Gastroesophageal sphincter (tissue), 4 donors: ENCODE measurements at regions not wholly inside any gene's neighbourhood (a gene's known extent, or its start where the extent isn't known, plus 50 kb on each side); places are given as distances from the start of the nearest gene placed in this dataset.

Experiments used
- ATAC-seq: fragments of 150-250 bp; one replicate; pipeline ENCODE4 v1.9.1; 2016; ENCODE audit warnings: mild to moderate bottlenecking, moderate library complexity
- H3K27ac ChIP-seq, 4 donors: fragments of 200-600 bp; sonication (generic) in 3 of 4; 1 replicate in 3 of 4; 2 replicates in 1 of 4; pipeline ENCODE4 v1.5.1; 2016 to 2019
- H3K27me3 ChIP-seq: fragments of 200-600 bp; sonication (generic); one replicate; pipeline ENCODE4 v1.5.1; 2019
- H3K36me3 ChIP-seq, 2 donors: fragments of 200-600 bp; sonication (generic); one replicate each; pipeline ENCODE4 v1.5.1; 2019; ENCODE audit warnings: control low read depth in 1 of 2
- H3K4me1 ChIP-seq, 3 donors: fragments of 200-600 bp; sonication (generic); 1 replicate in 2 of 3; 2 replicates in 1 of 3; pipeline ENCODE4 v1.5.1; 2016 to 2019; ENCODE audit warnings: control low read depth in 2 of 3
- H3K4me3 ChIP-seq, 2 donors: fragments of 200-600 bp; sonication (generic); one replicate each; pipeline ENCODE4 v1.5.1; 2019; ENCODE audit warnings: mild to moderate bottlenecking in 1 of 2, moderate library complexity in 1 of 2
- H3K9me3 ChIP-seq, 3 donors: fragments of 200-600 bp; sonication (generic); one replicate each; pipeline ENCODE4 v1.5.1; 2017 to 2019; ENCODE audit warnings: control low read depth in 2 of 3
- EP300 ChIP-seq: sonication (generic); formaldehyde crosslinking; IDR thresholded peaks from one replicate; pipeline ENCODE4 v1.6.1; 2017; ENCODE audit warnings: antibody characterized with exemption, mild to moderate bottlenecking
- POLR2A ChIP-seq, 2 donors: fragments of 450-650 bp; IDR thresholded peaks; one replicate each; pipeline ENCODE4 v1.6.1; 2017; ENCODE audit warnings: antibody characterized with exemption in 2 of 2, mild to moderate bottlenecking in 2 of 2, moderate library complexity in 1 of 2
- POLR2AphosphoS5 ChIP-seq: sonication (generic); formaldehyde crosslinking; IDR thresholded peaks from one replicate; pipeline ENCODE4 v1.6.1; 2017; ENCODE audit warnings: antibody characterized with exemption
- WGBS, 2 donors: methylation state at CpG; one replicate each; pipeline ENCODE4 v1.1.5; 2018; ENCODE audit warnings: low coverage in 1 of 2; 5-methylcytosine and 5-hydroxymethylcytosine counted together
- TF ChIP-seq, protein P1 (sequence below), 4 experiments: fragments of 200-600 bp in 2 of 4; fragments of 450-650 bp in 2 of 4; sonication (generic) in 1 of 4; IDR thresholded peaks; one replicate each; pipeline ENCODE4 v1.5.1; 2017 to 2019; ENCODE audit warnings: antibody characterized with exemption in 4 of 4, mild to moderate bottlenecking in 2 of 4, moderate library complexity in 2 of 4

DNA sequence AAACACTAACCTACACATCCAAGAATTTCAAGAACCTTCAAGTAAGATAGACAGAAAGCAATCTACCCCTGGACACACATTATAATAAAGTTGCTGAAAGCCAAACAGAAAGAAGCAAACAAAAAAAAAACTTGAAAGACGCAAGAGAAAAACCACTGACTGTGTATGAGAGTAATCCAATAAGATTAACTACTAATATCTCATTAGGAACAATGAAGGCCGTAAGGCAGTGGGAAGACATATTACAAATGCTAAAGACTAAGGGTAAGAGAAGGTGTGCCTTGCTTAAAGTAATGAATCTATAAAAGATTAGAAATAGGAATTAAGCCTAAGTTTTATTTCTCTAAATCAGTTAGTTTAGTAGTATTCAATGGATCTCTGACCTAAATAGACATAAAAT lies 1109.1 kb downstream of the JRKL start:
- H3K4me3 ChIP-seq, result no peak overlapping the region
- 95% methylated on average over 2 of the region's 2 CpGs for WGBS, 2 donors
- H3K27me3 ChIP-seq, result no peaks in the 10 kb centered on the region
- no peak overlapping the region for H3K27ac ChIP-seq
- no peaks in the 10 kb centered on the region for H3K9me3 ChIP-seq
- H3K36me3 ChIP-seq, result no peaks in the 10 kb centered on the region
- no peak for TF ChIP-seq POLR2A (IDR thresholded peaks at IDR 0.05)
- no peak for TF ChIP-seq EP300
- TF ChIP-seq POLR2AphosphoS5, result no peak
- TF ChIP-seq, protein P1, sequence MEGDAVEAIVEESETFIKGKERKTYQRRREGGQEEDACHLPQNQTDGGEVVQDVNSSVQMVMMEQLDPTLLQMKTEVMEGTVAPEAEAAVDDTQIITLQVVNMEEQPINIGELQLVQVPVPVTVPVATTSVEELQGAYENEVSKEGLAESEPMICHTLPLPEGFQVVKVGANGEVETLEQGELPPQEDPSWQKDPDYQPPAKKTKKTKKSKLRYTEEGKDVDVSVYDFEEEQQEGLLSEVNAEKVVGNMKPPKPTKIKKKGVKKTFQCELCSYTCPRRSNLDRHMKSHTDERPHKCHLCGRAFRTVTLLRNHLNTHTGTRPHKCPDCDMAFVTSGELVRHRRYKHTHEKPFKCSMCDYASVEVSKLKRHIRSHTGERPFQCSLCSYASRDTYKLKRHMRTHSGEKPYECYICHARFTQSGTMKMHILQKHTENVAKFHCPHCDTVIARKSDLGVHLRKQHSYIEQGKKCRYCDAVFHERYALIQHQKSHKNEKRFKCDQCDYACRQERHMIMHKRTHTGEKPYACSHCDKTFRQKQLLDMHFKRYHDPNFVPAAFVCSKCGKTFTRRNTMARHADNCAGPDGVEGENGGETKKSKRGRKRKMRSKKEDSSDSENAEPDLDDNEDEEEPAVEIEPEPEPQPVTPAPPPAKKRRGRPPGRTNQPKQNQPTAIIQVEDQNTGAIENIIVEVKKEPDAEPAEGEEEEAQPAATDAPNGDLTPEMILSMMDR (IDR thresholded peaks at IDR 0.05), result no peak
- ATAC-seq, result no peak
- no peaks in the 10 kb centered on the region for H3K4me1 ChIP-seq

DNA sequence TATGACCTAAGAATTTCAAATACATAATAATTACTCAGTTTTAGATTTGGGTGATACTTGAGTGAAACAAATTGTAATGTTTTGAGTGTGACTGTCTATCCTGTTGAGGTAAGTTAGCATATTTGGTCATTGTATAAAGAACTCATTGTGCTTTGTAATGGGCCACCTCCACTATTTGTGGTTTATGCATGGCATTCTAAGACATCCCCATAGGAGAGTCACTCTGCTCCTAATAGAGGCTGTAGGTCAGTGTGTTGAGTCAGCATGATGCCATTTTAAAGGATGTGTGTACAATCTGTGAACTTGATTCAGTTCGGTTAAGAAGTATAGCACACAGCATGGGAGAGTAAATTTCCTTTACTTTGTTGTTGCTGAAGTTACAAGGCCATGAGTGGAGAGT lies 1112.4 kb downstream of the JRKL start:
- no peak for ATAC-seq
- Histone ChIP-seq H3K4me3 (no peak overlapping the region), H3K4me1 (no peaks in the 10 kb centered on the region), H3K27me3 (no peaks in the 10 kb centered on the region), H3K27ac (no peak overlapping the region), H3K36me3 (no peaks in the 10 kb centered on the region), H3K9me3 (no peaks in the 10 kb centered on the region)
- WGBS, 2 donors, result 67 to 91% methylated on average over 1 of the region's 1 CpG
- no peak for TF ChIP-seq POLR2AphosphoS5
- no peak for TF ChIP-seq POLR2A (IDR thresholded peaks at IDR 0.05)
- TF ChIP-seq, protein P1 (IDR thresholded peaks at IDR 0.05), result no peak
- TF ChIP-seq EP300, result no peak

DNA sequence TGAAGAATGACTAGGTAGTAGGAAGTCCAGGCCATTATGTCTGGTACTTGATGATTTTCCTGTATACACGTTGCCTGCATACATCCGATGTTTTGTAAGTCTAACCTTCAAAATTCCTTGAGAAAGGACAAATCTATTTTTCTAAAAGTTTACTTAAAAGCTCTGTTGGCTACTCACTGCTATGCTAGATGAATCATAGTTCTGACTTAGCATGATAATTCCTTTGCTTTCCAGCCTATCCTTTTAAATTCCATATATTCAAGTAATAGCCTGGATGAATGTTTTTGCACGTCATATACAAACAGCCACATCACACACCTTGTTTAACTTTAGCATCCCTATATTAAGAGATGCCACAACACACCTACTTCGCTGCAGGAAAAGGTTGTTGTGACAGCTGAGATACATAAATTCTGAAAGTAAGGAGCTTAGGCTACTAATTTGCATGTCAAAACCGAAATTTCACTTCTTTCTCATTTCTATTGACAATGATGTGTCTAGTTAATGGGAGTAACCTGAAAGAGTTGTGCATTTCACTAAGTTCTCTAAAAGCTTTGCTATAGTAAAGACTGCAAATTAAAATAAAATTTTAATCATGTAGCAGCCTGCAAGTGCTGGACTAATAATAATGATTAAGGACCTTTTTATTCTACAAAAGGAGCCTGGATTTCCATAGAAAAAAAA lies 1116.4 kb downstream of the JRKL start:
- H3K4me3 ChIP-seq, result no peak overlapping the region
- H3K27ac ChIP-seq, result no peak overlapping the region
- H3K9me3 ChIP-seq, result no peaks in the 10 kb centered on the region
- 48 to 52% methylated on average over 5 of the region's 5 CpGs for WGBS, 2 donors
- H3K4me1 ChIP-seq, result no peaks in the 10 kb centered on the region
- no peaks in the 10 kb centered on the region for H3K36me3 ChIP-seq
- ATAC-seq, result no peak
- TF ChIP-seq, protein P1 (IDR thresholded peaks at IDR 0.05), result no peak
- no peak for TF ChIP-seq POLR2A (IDR thresholded peaks at IDR 0.05)
- TF ChIP-seq EP300, result no peak
- no peak for TF ChIP-seq POLR2AphosphoS5
- H3K27me3 ChIP-seq, result no peaks in the 10 kb centered on the region

DNA sequence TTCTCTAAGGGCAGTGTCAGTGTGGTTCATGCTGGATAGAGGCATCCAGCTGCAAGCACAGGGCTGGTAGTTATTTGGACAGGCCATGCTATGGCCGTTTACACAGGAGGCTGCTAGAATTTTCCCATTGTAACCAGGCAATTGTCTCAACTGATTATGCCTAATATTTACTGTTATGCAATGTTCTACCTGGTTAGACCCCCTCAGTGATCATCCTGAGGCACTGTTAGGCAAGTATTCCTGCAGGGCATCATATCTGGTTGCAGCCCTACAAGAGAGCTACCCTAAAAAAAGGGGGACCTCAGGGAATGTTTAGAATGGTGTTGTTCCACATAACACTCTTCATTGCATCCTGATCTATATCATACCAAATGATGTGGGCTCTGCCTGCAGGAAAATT lies 1124.6 kb downstream of the JRKL start:
- WGBS, 2 donors, result 55 to 100% methylated on average over 1 of the region's 1 CpG

DNA sequence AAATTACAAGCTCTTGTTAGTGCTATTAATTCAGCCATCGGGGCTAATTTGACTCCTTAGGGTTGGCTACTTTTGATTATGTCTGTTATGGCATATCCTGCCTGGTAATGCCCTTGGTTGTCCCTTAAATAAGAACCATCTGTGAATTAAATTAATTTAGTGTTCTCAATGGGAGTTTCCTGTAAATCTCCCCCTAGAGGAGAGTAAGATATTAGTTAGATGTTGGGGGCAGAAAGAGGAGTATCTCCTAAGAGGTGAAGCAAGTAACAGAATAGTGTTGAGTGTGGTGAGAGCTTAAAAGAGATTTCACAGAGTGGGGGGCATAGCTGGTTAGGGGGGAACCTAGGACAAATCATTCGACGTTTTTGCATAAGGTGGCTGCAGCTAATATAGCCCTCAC lies 1126.9 kb downstream of the JRKL start:
- Histone ChIP-seq H3K36me3 (no peaks in the 10 kb centered on the region), H3K27ac (no peak overlapping the region), H3K9me3 (peaks cover 0 to 5% (median 0%) of the 10 kb centered on the region in 3 donors), H3K27me3 (no peaks in the 10 kb centered on the region), H3K4me3 (no peak overlapping the region), H3K4me1 (no peaks in the 10 kb centered on the region)
- ATAC-seq, result no peak
- TF ChIP-seq POLR2AphosphoS5, result no peak
- TF ChIP-seq, protein P1 (IDR thresholded peaks at IDR 0.05), result no peak
- TF ChIP-seq POLR2A (IDR thresholded peaks at IDR 0.05), result no peak
- TF ChIP-seq EP300, result no peak
- 72 to 88% methylated on average over 3 of the region's 3 CpGs for WGBS, 2 donors

More for the DNA sequence above, 1124.6 kb downstream of the JRKL start:
- ATAC-seq, result no peak
- Histone ChIP-seq H3K4me3 (no peak overlapping the region), H3K27me3 (no peaks in the 10 kb centered on the region), H3K9me3 (no peaks in the 10 kb centered on the region), H3K4me1 (no peaks in the 10 kb centered on the region), H3K27ac (no peak overlapping the region), H3K36me3 (no peaks in the 10 kb centered on the region)
- TF ChIP-seq POLR2AphosphoS5 (no peak), EP300 (no peak), POLR2A (IDR thresholded peaks at IDR 0.05) (no peak)
- TF ChIP-seq, protein P1 (IDR thresholded peaks at IDR 0.05), result no peak
